Activated CD8-positive, alpha-beta T cell treated with anti-CD3 and anti-CD28 coated beads for 36 hours (primary cell): ENCODE measurements at regions not wholly inside any gene's neighbourhood (a gene's known extent, or its start where the extent isn't known, plus 50 kb on each side); places are given as distances from the start of the nearest gene placed in this dataset.

ENCODE experiments used
- ATAC-seq: fragments of 200-7000 bp; cut with Tn5 transposase; one replicate; pipeline ENCODE4 v1.10.0; 2021; ENCODE audit warnings: mild to moderate bottlenecking, moderate library complexity
- CTCF ChIA-PET: fragments of 350-600 bp; sonication (Branson Sonifier 250); formaldehyde crosslinking; loops from one replicate; lab custom pipeline; 2021; ENCODE audit warnings: antibody characterized with exemption; lab: Charles Lee
- POLR2A ChIA-PET: fragments of 350-600 bp; sonication (Branson Sonifier 250); formaldehyde crosslinking; loops from one replicate; lab custom pipeline; 2021; ENCODE audit warnings: antibody characterized with exemption; lab: Charles Lee
- DNase-seq: peaks from one replicate; pipeline ENCODE4 v3.0.0-alpha.2; 2020
- H3K27ac Mint-ChIP-seq: one replicate; pipeline ENCODE4 v1.8.0; 2021; ENCODE audit warnings: mild to moderate bottlenecking, mixed read lengths
- H3K27me3 Mint-ChIP-seq: one replicate; pipeline ENCODE4 v1.8.0; 2021; ENCODE audit warnings: mixed read lengths
- H3K36me3 Mint-ChIP-seq: one replicate; pipeline ENCODE4 v1.8.0; 2021; ENCODE audit warnings: low read depth, mixed read lengths
- H3K4me1 Mint-ChIP-seq: one replicate; pipeline ENCODE4 v1.8.0; 2021; ENCODE audit warnings: low read depth, mixed read lengths
- H3K4me3 Mint-ChIP-seq: one replicate; pipeline ENCODE4 v1.8.0; 2021; ENCODE audit warnings: mild to moderate bottlenecking, moderate library complexity, mixed read lengths
- H3K9me3 Mint-ChIP-seq: one replicate; pipeline ENCODE4 v1.8.0; 2021; ENCODE audit warnings: mixed read lengths
- intact Hi-C: fragments of 100-400 bp; cut with micrococcal nuclease; formaldehyde crosslinking; loops from one replicate; pipeline ENCODE4 v1.10.0; 2022
- TF ChIP-seq, protein P1 (sequence below): fragments of 200-600 bp; IDR thresholded peaks from one replicate; pipeline ENCODE4 v1.8.0; 2022; ENCODE audit warnings: antibody characterized with exemption, mild to moderate bottlenecking

DNA sequence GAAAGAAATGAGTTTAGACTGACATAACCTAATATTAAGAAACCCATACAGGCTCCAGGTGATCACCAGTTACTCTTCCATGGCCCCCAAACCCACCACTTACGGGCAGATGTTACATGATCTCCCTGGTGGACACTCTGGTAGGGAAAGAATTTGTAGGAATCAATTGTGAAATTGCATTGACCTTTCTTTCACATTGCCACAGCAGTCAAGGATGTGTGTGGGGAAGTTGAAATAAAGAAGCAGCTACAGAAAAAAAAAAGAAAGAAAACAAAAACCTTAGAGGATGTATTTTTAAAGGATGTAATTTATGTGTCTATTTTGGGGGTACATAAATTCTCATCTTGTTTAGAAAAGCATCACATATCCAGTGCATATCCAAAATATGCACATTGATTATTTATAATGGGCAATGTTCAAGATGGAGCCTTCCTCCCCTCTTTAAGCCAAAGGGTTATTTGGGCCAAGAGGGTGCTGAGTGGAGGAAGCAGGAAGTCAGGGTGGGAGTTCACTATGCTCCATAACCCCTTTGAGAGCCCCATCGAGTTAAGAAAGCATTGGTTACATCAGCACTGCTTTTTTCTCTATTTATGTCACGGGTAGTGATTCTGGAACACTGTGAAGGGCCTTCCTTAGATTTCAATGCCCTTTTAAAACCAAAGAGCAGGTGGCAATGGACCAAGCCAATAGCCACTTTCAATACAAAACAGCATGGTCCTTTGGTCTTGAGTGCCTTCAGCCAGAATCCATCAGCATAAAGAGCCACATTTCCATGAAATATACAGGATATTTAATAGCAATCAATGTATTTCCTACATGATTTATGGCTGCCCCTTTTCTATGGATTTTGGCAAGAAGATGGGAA, 169.6 kb downstream of the LACC1 start:
- TF ChIP-seq, protein P1, sequence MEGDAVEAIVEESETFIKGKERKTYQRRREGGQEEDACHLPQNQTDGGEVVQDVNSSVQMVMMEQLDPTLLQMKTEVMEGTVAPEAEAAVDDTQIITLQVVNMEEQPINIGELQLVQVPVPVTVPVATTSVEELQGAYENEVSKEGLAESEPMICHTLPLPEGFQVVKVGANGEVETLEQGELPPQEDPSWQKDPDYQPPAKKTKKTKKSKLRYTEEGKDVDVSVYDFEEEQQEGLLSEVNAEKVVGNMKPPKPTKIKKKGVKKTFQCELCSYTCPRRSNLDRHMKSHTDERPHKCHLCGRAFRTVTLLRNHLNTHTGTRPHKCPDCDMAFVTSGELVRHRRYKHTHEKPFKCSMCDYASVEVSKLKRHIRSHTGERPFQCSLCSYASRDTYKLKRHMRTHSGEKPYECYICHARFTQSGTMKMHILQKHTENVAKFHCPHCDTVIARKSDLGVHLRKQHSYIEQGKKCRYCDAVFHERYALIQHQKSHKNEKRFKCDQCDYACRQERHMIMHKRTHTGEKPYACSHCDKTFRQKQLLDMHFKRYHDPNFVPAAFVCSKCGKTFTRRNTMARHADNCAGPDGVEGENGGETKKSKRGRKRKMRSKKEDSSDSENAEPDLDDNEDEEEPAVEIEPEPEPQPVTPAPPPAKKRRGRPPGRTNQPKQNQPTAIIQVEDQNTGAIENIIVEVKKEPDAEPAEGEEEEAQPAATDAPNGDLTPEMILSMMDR: no peak
- ATAC-seq (no peak), DNase-seq (no peak)

DNA sequence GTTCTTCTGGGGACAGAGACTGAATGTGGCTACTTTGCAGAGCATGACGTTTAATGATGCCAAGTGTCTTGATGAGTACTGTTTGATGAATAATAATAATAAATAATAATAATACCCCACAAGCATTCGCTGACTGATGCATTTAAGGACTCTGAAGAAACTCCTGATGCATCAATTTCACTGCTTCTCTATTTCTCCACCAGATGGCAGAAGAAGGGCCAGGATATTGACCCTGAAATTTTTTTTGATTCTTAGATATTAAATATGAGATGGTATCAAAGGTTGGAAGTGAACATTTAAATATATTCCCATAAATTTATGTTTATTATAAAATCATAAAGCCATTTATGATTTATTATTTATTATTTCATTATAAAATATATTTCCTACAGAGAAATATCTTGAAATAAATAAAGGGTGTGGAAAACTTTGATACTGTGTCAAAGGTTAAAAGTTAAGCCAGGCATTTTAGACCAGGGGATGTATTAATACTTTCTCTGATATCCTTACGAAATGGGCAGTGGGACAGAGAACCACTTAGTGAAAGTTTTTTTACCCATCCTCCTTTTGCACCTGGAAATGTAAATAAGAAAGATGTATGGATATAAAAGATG, 170.9 kb downstream of the LACC1 start:
- peaks cover 16% of the 10 kb centered on the region for H3K27me3 Mint-ChIP-seq

More for the DNA sequence above, 169.6 kb downstream of the LACC1 start:
- no peaks in the 10 kb centered on the region for H3K36me3 Mint-ChIP-seq
- intact Hi-C loops: no loop called here
- ChIA-PET POLR2A (no interaction called here), CTCF (interaction anchor here (0.9 kb wide), 1 partner anchor 147 kb away, joined by 3 read pairs; no protein-coding TSS in a partner anchor)
- H3K9me3 Mint-ChIP-seq: no peaks in the 10 kb centered on the region
- H3K27me3 Mint-ChIP-seq: peaks cover 16% of the 10 kb centered on the region
- H3K27ac Mint-ChIP-seq: no peak overlapping the region
- no peak overlapping the region for H3K4me3 Mint-ChIP-seq
- H3K4me1 Mint-ChIP-seq: no peaks in the 10 kb centered on the region

DNA sequence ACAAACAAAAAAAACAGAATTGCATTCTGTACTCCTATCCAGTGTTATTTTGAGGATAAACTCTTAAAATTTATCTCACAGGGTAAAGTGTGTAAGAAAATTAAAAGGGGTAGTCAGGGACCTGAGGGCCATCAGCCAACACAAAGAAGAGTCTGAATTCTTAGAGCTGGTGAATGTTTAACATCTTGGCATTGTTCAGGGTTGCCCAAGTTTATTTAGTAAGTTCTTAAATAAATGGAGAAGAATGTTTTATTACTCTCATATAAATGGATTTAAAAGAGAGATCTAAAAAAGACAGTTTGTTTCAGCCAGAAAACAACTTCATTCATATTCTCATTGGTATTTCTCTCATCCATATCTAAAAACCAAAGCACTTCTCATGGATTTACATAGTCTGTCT, 171.7 kb downstream of the LACC1 start:
- Mint-ChIP-seq H3K27me3 (peaks cover 14% of the 10 kb centered on the region), H3K4me3 (no peak overlapping the region), H3K27ac (no peak overlapping the region), H3K9me3 (no peaks in the 10 kb centered on the region), H3K4me1 (peaks cover 8% of the 10 kb centered on the region), H3K36me3 (no peaks in the 10 kb centered on the region)
- ATAC-seq (no peak), DNase-seq (no peak)
- POLR2A ChIA-PET: no interaction called here
- intact Hi-C loops: loop anchor here (2.0 kb wide), 1 partner anchor 385 kb away; no protein-coding TSS in a partner anchor
- TF ChIP-seq, protein P1: no peak
- CTCF ChIA-PET: interaction anchor here (1.1 to 1.8 kb wide), 4 partner anchors 12 to 419 kb away, joined by 3 to 13 read pairs (median 3); no protein-coding TSS in a partner anchor

More for the DNA sequence above, 170.9 kb downstream of the LACC1 start:
- no peaks in the 10 kb centered on the region for H3K36me3 Mint-ChIP-seq
- POLR2A ChIA-PET: no interaction called here
- intact Hi-C loops: loop anchor here (2.0 kb wide), 1 partner anchor 386 kb away; no protein-coding TSS in a partner anchor
- CTCF ChIA-PET: interaction anchor here (1.2 kb wide), 1 partner anchor 11 kb away, joined by 3 read pairs; no protein-coding TSS in a partner anchor
- no peak overlapping the region for H3K27ac Mint-ChIP-seq
- peaks cover 4% of the 10 kb centered on the region for H3K4me1 Mint-ChIP-seq
- no peak for DNase-seq
- no peak overlapping the region for H3K4me3 Mint-ChIP-seq
- TF ChIP-seq, protein P1: peak; percentile 68
- H3K9me3 Mint-ChIP-seq: no peaks in the 10 kb centered on the region
- no peak for ATAC-seq

DNA sequence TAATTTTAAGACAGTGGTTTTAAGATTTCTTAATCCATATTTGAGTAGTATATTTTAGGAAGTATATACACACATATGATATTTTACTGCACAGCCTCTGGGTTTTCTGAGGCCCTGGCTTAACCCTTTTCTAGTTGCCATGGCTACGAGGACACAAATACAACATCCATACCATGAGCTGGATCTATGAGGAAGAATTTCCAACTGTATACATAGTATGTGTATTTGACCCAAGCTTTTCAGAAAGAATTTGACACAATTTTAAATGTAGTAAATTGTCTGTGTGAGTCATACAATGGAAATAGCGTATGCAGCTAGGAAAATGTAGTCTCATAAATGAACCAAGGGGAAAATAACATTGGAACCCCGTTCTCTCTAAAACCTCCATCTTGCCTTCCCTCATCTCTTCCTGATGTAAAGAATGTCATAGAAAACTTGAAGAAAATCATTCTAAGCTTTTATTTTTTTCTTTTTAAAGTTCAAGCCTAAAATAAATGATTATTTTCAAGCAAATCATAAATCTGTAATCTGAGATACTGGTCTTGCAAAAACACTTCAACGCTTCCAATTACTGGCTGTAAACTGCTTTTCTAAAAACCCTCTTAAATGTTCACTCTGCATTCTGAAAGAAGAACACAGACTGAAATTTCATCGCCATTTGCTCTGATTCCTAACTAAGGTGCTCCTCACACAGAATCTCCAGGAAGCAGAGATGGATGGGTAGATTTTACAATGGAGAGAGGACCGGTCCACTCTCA, 172.4 kb downstream of the LACC1 start:
- CTCF ChIA-PET: interaction anchor here (1.1 to 1.8 kb wide), 4 partner anchors 13 to 418 kb away, joined by 3 to 13 read pairs (median 3); no protein-coding TSS in a partner anchor
- intact Hi-C loops: loop anchor here (2.0 kb wide), 1 partner anchor 385 kb away; no protein-coding TSS in a partner anchor
- no peak overlapping the region for H3K27ac Mint-ChIP-seq
- no peaks in the 10 kb centered on the region for H3K36me3 Mint-ChIP-seq
- TF ChIP-seq, protein P1: no peak
- H3K4me1 Mint-ChIP-seq: peaks cover 8% of the 10 kb centered on the region
- POLR2A ChIA-PET: no interaction called here
- H3K4me3 Mint-ChIP-seq: no peak overlapping the region
- ATAC-seq (no peak), DNase-seq (no peak)
- no peaks in the 10 kb centered on the region for H3K9me3 Mint-ChIP-seq
- H3K27me3 Mint-ChIP-seq: peaks cover 12% of the 10 kb centered on the region
